GM12878 (cell line): ENCODE measurements at regions not wholly inside any gene's neighbourhood (a gene's known extent, or its start where the extent isn't known, plus 50 kb on each side); places are given as distances from the start of the nearest gene placed in this dataset.

ENCODE experiments used
- ATAC-seq: fragments of 200-7000 bp; cut with Tn5 transposase; 3 replicates; pipeline ENCODE4 v1.9.1; 2020; ENCODE audit warnings: mild to moderate bottlenecking, moderate library complexity
- BruUV-seq: library from RNA; stranded (reverse); fragments of 400-500 nt; replicated peaks from 2 replicates; lab custom pipeline; 2021; lab: Mats Ljungman, UMichigan
- CTCF ChIA-PET: fragments of 300-600 bp; sonication (Branson Sonifier 250); formaldehyde crosslinking; extraction: SDS; loops from one replicate; lab custom pipeline; 2021; ENCODE audit warnings: inconsistent platforms; lab: Yijun Ruan, JAX
- POLR2A ChIA-PET: fragments of 350-600 bp; formaldehyde crosslinking; extraction: SDS; loops from one replicate; lab custom pipeline; 2021; ENCODE audit warnings: inconsistent platforms; lab: Charles Lee
- RAD21 ChIA-PET: fragments of 300-600 bp; sonication (Branson Sonifier 250); formaldehyde crosslinking; loops from one replicate; lab custom pipeline; 2023; ENCODE audit warnings: antibody characterized with exemption; ENCODE audit not compliant: unreplicated experiment; lab: Charles Lee
- SMC1A ChIA-PET: fragments of 300-600 bp; sonication (Branson Sonifier 250); formaldehyde crosslinking; loops from one replicate; lab custom pipeline; 2023; ENCODE audit not compliant: unreplicated experiment, uncharacterized antibody; lab: Charles Lee
- DNase-seq: peaks from one replicate; pipeline ENCODE4 v3.0.0-alpha.2; 2011; ENCODE audit warnings: low read depth, low spot score
- FAIRE-seq: peaks from 3 replicates; lab custom pipeline; 2011; peaks lifted over from hg19 to GRCh38; lab: Jason Lieb, UNC
- H2AFZ ChIP-seq: 2 replicates; pipeline ENCODE4 v1.6.0; 2011; ENCODE audit warnings: low read depth, low read length, control low read depth; ENCODE audit not compliant: control insufficient read depth
- H3K27ac ChIP-seq: 2 replicates; pipeline ENCODE4 v1.5.1; 2011; ENCODE audit warnings: control low read depth; ENCODE audit not compliant: control insufficient read depth, insufficient read depth
- H3K27me3 ChIP-seq, 2 experiments: replicated peaks in 1 of 2; 2 replicates each; pipeline versions ENCODE4 v1.6.0 to v1.6.1; 2011; ENCODE audit warnings: low read length in 1 of 2; ENCODE audit not compliant: control insufficient read depth in 2 of 2, insufficient read depth in 2 of 2
- H3K36me3 ChIP-seq, 2 experiments: 2 replicates each; pipeline ENCODE4 v1.5.1; 2011; ENCODE audit warnings: low read length in 1 of 2; ENCODE audit not compliant: control insufficient read depth in 2 of 2, insufficient read depth in 2 of 2
- H3K4me1 ChIP-seq: 2 replicates; pipeline ENCODE4 v1.6.1; 2011; ENCODE audit warnings: mild to moderate bottlenecking, low read length, moderate library complexity, mixed read lengths; ENCODE audit not compliant: control insufficient read depth, insufficient read depth
- H3K4me2 ChIP-seq: 2 replicates; pipeline ENCODE4 v1.6.0; 2011; ENCODE audit warnings: control low read depth; ENCODE audit not compliant: control insufficient read depth, insufficient read depth
- H3K4me3 ChIP-seq: fragments of 200-600 bp; sonication (generic); 2 replicates; pipeline ENCODE4 v1.5.1; 2016
- H3K79me2 ChIP-seq: 2 replicates; pipeline ENCODE4 v1.6.0; 2011; ENCODE audit warnings: low read length; ENCODE audit not compliant: control insufficient read depth, insufficient read depth
- H3K9ac ChIP-seq: 2 replicates; pipeline ENCODE4 v1.8.0; 2011; ENCODE audit warnings: low read length, control low read depth, mixed read lengths; ENCODE audit not compliant: control insufficient read depth, insufficient read depth
- H3K9me3 ChIP-seq: replicated peaks from 3 replicates; pipeline ENCODE4 v1.5.1; 2011; ENCODE audit warnings: mild to moderate bottlenecking, low read length; ENCODE audit not compliant: control insufficient read depth, insufficient read depth
- H4K20me1 ChIP-seq: 2 replicates; pipeline ENCODE4 v1.6.0; 2011; ENCODE audit not compliant: control insufficient read depth, insufficient read depth
- JUNB ChIP-seq: IDR thresholded peaks from 2 replicates; pipeline ENCODE4 v1.6.1; 2016; ENCODE audit warnings: antibody characterized with exemption, mild to moderate bottlenecking
- PML ChIP-seq: IDR thresholded peaks from 2 replicates; pipeline ENCODE4 v1.6.1; 2012; ENCODE audit warnings: low read length, inconsistent platforms
- POLR2AphosphoS5 ChIP-seq: IDR thresholded peaks from 2 replicates; pipeline ENCODE4 v1.6.1; 2011; ENCODE audit warnings: mild to moderate bottlenecking, low read length, inconsistent platforms
- RB1 ChIP-seq: fragments of 450-650 bp; formaldehyde crosslinking; IDR thresholded peaks from 2 replicates; pipeline ENCODE4 v1.6.1; 2017; ENCODE audit warnings: mild to moderate bottlenecking, borderline replicate concordance
- SIX5 ChIP-seq: IDR thresholded peaks from 2 replicates; pipeline ENCODE4 v1.6.1; 2011; ENCODE audit warnings: mild to moderate bottlenecking, low read depth, low read length, moderate library complexity; ENCODE audit not compliant: severe bottlenecking
- YBX1 ChIP-seq: fragments of 450-650 bp; IDR thresholded peaks from 2 replicates; pipeline ENCODE4 v1.6.1; 2016; ENCODE audit warnings: antibody characterized with exemption
- ZNF207 ChIP-seq: fragments of 450-650 bp; IDR thresholded peaks from 2 replicates; pipeline ENCODE4 v1.6.1; 2014; ENCODE audit warnings: antibody characterized with exemption, mild to moderate bottlenecking, borderline replicate concordance
- ZNF274 ChIP-seq: IDR thresholded peaks from one replicate; pipeline ENCODE4 v1.8.0; 2011; ENCODE audit not compliant: insufficient read length, insufficient read depth
- WGBS: methylation state at CpG from one replicate; pipeline ENCODE4 v1.1.6; 2016; ENCODE audit warnings: low lambda C conversion rate; ENCODE audit not compliant: insufficient replicate concordance, insufficient coverage; ENCODE audit errors: missing lambda C conversion rate; 5-methylcytosine and 5-hydroxymethylcytosine counted together
- in situ Hi-C: fragments of 300-500 bp; cut with MboI; formaldehyde crosslinking; loops from 9 replicates; pipeline ENCODE4 v1.14.3; 2018; ENCODE audit warnings: mixed read lengths
- intact Hi-C: fragments of 100-400 bp; cut with micrococcal nuclease; formaldehyde crosslinking; loops from one replicate; pipeline ENCODE4 v1.14.2; 2022; ENCODE audit not compliant: unreplicated experiment
- TF ChIP-seq, protein P1 (sequence below): IDR thresholded peaks from 2 replicates; pipeline ENCODE4 v1.6.1; 2012; ENCODE audit warnings: improper control_type of control experiment, low read depth, low read length; ENCODE audit not compliant: insufficient replicate concordance
- TF ChIP-seq, protein P2 (sequence below): IDR thresholded peaks from 2 replicates; pipeline ENCODE4 v1.6.1; 2012; ENCODE audit warnings: low read depth, low read length, improper control_type of control experiment

DNA sequence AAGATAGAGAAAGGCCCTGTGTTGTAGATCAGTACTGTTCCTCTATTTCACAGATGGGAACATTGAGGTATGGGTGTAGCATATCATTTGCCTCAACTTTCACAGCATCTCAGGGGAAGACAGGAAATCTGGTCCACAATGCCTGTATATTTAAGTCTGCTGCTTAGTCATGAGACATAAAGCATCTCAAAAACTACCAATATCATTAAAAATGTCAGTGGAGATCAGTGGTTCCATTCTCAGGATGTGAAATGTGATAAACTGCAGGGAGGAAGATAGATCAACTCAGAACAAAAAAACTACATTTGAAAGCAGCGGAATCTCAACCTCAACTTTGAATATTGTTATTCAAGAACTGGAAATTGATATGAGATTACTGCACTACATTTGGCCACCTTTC lies 192.9 kb upstream of the PREP start (continued):
- no peak for TF ChIP-seq YBX1
- TF ChIP-seq, protein P1, sequence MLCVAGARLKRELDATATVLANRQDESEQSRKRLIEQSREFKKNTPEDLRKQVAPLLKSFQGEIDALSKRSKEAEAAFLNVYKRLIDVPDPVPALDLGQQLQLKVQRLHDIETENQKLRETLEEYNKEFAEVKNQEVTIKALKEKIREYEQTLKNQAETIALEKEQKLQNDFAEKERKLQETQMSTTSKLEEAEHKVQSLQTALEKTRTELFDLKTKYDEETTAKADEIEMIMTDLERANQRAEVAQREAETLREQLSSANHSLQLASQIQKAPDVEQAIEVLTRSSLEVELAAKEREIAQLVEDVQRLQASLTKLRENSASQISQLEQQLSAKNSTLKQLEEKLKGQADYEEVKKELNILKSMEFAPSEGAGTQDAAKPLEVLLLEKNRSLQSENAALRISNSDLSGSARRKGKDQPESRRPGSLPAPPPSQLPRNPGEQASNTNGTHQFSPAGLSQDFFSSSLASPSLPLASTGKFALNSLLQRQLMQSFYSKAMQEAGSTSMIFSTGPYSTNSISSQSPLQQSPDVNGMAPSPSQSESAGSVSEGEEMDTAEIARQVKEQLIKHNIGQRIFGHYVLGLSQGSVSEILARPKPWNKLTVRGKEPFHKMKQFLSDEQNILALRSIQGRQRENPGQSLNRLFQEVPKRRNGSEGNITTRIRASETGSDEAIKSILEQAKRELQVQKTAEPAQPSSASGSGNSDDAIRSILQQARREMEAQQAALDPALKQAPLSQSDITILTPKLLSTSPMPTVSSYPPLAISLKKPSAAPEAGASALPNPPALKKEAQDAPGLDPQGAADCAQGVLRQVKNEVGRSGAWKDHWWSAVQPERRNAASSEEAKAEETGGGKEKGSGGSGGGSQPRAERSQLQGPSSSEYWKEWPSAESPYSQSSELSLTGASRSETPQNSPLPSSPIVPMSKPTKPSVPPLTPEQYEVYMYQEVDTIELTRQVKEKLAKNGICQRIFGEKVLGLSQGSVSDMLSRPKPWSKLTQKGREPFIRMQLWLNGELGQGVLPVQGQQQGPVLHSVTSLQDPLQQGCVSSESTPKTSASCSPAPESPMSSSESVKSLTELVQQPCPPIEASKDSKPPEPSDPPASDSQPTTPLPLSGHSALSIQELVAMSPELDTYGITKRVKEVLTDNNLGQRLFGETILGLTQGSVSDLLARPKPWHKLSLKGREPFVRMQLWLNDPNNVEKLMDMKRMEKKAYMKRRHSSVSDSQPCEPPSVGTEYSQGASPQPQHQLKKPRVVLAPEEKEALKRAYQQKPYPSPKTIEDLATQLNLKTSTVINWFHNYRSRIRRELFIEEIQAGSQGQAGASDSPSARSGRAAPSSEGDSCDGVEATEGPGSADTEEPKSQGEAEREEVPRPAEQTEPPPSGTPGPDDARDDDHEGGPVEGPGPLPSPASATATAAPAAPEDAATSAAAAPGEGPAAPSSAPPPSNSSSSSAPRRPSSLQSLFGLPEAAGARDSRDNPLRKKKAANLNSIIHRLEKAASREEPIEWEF: no peak
- TF ChIP-seq, protein P2, sequence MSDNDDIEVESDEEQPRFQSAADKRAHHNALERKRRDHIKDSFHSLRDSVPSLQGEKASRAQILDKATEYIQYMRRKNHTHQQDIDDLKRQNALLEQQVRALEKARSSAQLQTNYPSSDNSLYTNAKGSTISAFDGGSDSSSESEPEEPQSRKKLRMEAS: no peak
- TF ChIP-seq PML: no peak
- TF ChIP-seq RB1: no peak

DNA sequence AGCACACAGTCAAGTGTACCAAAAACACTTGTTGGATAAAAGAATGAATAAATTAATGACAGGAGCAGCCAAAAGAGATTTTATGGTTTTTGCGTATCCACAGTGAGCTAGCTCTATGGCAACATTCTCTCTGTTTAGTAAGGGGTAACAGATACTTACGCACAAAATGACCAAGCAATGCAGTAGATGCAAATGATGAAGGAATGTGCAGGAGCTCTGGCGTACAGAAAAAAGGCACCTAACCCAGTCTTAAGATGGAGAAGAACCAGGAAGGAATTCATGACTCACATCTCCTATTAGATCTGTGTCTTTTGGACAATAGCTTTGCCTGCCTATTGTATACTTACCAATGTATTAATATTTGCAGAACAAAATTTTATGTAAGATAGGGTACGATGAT lies 191.9 kb upstream of the PREP start:
- no peak for TF ChIP-seq JUNB
- TF ChIP-seq ZNF274: no peak
- TF ChIP-seq SIX5: no peak
- no peak for TF ChIP-seq ZNF207
- TF ChIP-seq POLR2AphosphoS5: no peak
- TF ChIP-seq, all 136 proteins: peak for 0
- peaks cover 6% of the 10 kb centered on the region; the same call in 1 of the 2 replicates for H3K4me1 ChIP-seq
- intact Hi-C loops: no loop called here
- H3K9me3 ChIP-seq: peaks cover 7% of the 10 kb centered on the region; the same call in 2 of the 3 replicates
- H3K4me3 ChIP-seq: no peak overlapping the region
- in situ Hi-C loops: no loop called here
- SMC1A ChIA-PET: interaction anchor here (1.1 to 2.1 kb wide), 3 partner anchors 12 to 53 kb away, joined by 3 to 9 read pairs (median 7); no protein-coding TSS in a partner anchor
- no peak for FAIRE-seq
- H2AFZ ChIP-seq: no peak overlapping the region
- no peaks in the 10 kb centered on the region for H4K20me1 ChIP-seq
- CTCF ChIA-PET: interaction anchor here (0.6 kb wide), 1 partner anchor 74 kb away, joined by 3 read pairs; no protein-coding TSS in a partner anchor
- POLR2A ChIA-PET: no interaction called here
- no TSS peak for BruUV-seq
- RAD21 ChIA-PET: interaction anchor here (1.5 kb wide), 1 partner anchor 51 kb away, joined by 4 read pairs; no protein-coding TSS in a partner anchor
- H3K36me3 ChIP-seq: no peaks in the 10 kb centered on the region
- 95% methylated on average over 4 of the region's 4 CpGs for WGBS
- H3K27ac ChIP-seq: no peak overlapping the region
- H3K27me3 ChIP-seq: no peaks in the 10 kb centered on the region
- H3K9ac ChIP-seq: no peak overlapping the region
- no peaks in the 10 kb centered on the region for H3K79me2 ChIP-seq
- DNase-seq: no peak
- H3K4me2 ChIP-seq: no peak overlapping the region
- no peak for ATAC-seq
